OCI-LY3 (cell line): ENCODE measurements at regions not wholly inside any gene's neighbourhood (a gene's known extent, or its start where the extent isn't known, plus 50 kb on each side); places are given as distances from the start of the nearest gene placed in this dataset.

Experiments used
- CTCF ChIP-seq: fragments of 200-600, 300-600 bp; sonication (generic); IDR thresholded peaks from 2 replicates; pipeline ENCODE4 v1.5.1; 2014; ENCODE audit warnings: antibody characterized with exemption, low read length, low read depth
- EZH2phosphoT487 ChIP-seq: fragments of 200-600 bp; shearing (Covaris generic); IDR thresholded peaks from 2 replicates; pipeline ENCODE4 v1.6.1; 2018; ENCODE audit warnings: antibody characterized with exemption, mixed run types, low read depth

DNA sequence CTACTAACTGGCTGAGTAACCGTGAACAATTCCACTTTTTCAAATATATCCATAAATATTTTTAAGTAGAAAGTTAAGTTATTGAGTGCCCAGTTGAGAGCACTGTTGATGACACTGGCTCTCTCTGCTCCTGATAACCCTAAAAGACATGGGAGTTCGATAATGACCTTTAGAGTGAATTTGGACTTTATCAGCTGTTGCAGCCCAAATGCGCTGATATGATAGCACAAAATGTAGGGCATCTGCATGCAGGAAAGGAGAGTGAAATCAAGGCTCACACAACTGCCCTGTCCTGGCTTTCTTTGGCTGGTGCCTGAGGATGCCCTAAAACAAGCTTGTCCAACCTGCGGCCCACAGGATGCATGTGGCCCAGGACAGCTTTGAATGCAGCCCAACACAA is 60.0 kb upstream of the ALK start:
- TF ChIP-seq CTCF (no peak), EZH2phosphoT487 (no peak)
